CD4-positive, alpha-beta T cell (primary cell): ENCODE measurements at regions not wholly inside any gene's neighbourhood (a gene's known extent, or its start where the extent isn't known, plus 50 kb on each side); places are given as distances from the start of the nearest gene placed in this dataset.

ENCODE experiments used
- ATAC-seq: fragments of 200-7000 bp; cut with Tn5 transposase; one replicate; pipeline ENCODE4 v1.10.0; 2022; ENCODE audit warnings: mild to moderate bottlenecking; ENCODE audit not compliant: poor library complexity
- CTCF ChIA-PET: fragments of 350-600 bp; sonication (Branson Sonifier 250); formaldehyde crosslinking; loops from one replicate; lab custom pipeline; 2021; ENCODE audit warnings: antibody characterized with exemption, inconsistent platforms; lab: Charles Lee
- POLR2A ChIA-PET: fragments of 350-600 bp; sonication (Branson Sonifier 250); formaldehyde crosslinking; loops from one replicate; lab custom pipeline; 2021; ENCODE audit warnings: antibody characterized with exemption, inconsistent platforms; lab: Charles Lee
- DNase-seq, 14 experiments: peaks; one replicate each; pipeline ENCODE4 v3.0.0-alpha.2; 2013 to 2020; ENCODE audit warnings: mixed read lengths in 2 of 14
- H3K27ac ChIP-seq, 2 donors: one replicate each; pipeline versions ENCODE4 v1.5.1 to v1.7.0; 2013; ENCODE audit warnings: low read length in 2 of 2, low read depth in 1 of 2, mild to moderate bottlenecking in 1 of 2
- H3K27me3 ChIP-seq, 2 experiments: 1 replicate in 1 of 2; 2 replicates in 1 of 2; pipeline versions ENCODE4 v1.6.1 to v1.7.0; 2013; ENCODE audit warnings: low read length in 2 of 2, control low read depth in 1 of 2, mild to moderate bottlenecking in 1 of 2, moderate library complexity in 1 of 2; ENCODE audit not compliant: insufficient read depth in 2 of 2, control insufficient read depth in 1 of 2
- H3K36me3 ChIP-seq: one replicate; pipeline ENCODE4 v1.6.1; 2013; ENCODE audit warnings: low read length, control low read depth; ENCODE audit not compliant: insufficient read depth
- H3K4me1 ChIP-seq: one replicate; pipeline ENCODE4 v1.6.1; 2013; ENCODE audit warnings: low read length, control low read depth; ENCODE audit not compliant: insufficient read depth
- H3K4me3 ChIP-seq: one replicate; pipeline ENCODE4 v1.5.1; 2013; ENCODE audit warnings: mild to moderate bottlenecking, low read length, moderate library complexity
- H3K9me3 ChIP-seq, 2 experiments: 1 replicate in 1 of 2; 2 replicates in 1 of 2; pipeline versions ENCODE4 v1.6.1 to v1.7.0; 2013; ENCODE audit warnings: low read length in 2 of 2, mild to moderate bottlenecking in 2 of 2, control low read depth in 1 of 2, moderate library complexity in 1 of 2; ENCODE audit not compliant: control insufficient read depth in 1 of 2, insufficient read depth in 1 of 2
- H3K27ac Mint-ChIP-seq: one replicate; pipeline ENCODE4 v1.8.0; 2020; ENCODE audit warnings: mixed read lengths
- H3K27me3 Mint-ChIP-seq: one replicate; pipeline ENCODE4 v1.8.0; 2021; ENCODE audit warnings: mixed read lengths
- H3K36me3 Mint-ChIP-seq: one replicate; pipeline ENCODE4 v1.8.0; 2021; ENCODE audit warnings: low read depth, mixed read lengths
- H3K4me1 Mint-ChIP-seq: one replicate; pipeline ENCODE4 v1.8.0; 2021; ENCODE audit warnings: low read depth, mixed read lengths
- H3K4me3 Mint-ChIP-seq: one replicate; pipeline ENCODE4 v1.8.0; 2020; ENCODE audit warnings: mild to moderate bottlenecking, mixed read lengths
- H3K9me3 Mint-ChIP-seq: one replicate; pipeline ENCODE4 v1.8.0; 2020; ENCODE audit warnings: mixed read lengths
- CTCF ChIP-seq: fragments of 200-600 bp; IDR thresholded peaks from one replicate; pipeline ENCODE4 v1.8.0; 2022; ENCODE audit warnings: antibody characterized with exemption, mild to moderate bottlenecking
- intact Hi-C, 2 experiments: fragments of 100-400 bp; cut with DNase I in 1 of 2; cut with micrococcal nuclease in 1 of 2; formaldehyde crosslinking; loops; one replicate each; pipeline versions ENCODE4 v1.15.1 to v1.9.0; 2023 to 2025; cut with DNase I, micrococcal nuclease

GRCh38 chr4:137583671-137584070 is 51.4 kb upstream of the PCDH18 start:
- intact Hi-C loops, result no loop called here
- no peak for TF ChIP-seq CTCF
- CTCF ChIA-PET, result no interaction called here
- Mint-ChIP-seq H3K27me3 (no peaks in the 10 kb centered on the region), H3K36me3 (no peaks in the 10 kb centered on the region), H3K4me3 (no peak overlapping the region), H3K27ac (no peak overlapping the region), H3K4me1 (no peaks in the 10 kb centered on the region), H3K9me3 (peaks cover 5% of the 10 kb centered on the region)
- Histone ChIP-seq H3K4me1 (no peaks in the 10 kb centered on the region), H3K36me3 (no peaks in the 10 kb centered on the region), H3K9me3 (no peaks in the 10 kb centered on the region), H3K4me3 (no peak overlapping the region), H3K27ac (no peak overlapping the region), H3K27me3 (no peaks in the 10 kb centered on the region)
- no peak for DNase-seq
- no peak for ATAC-seq
- POLR2A ChIA-PET, result no interaction called here
